GM23338 (cell line): ENCODE measurements at regions not wholly inside any gene's neighbourhood (a gene's known extent, or its start where the extent isn't known, plus 50 kb on each side); places are given as distances from the start of the nearest gene placed in this dataset.

Experiments
- ATAC-seq: fragments of 200-7000 bp; cut with Tn5 transposase; 3 replicates; pipeline ENCODE4 v1.9.1; 2020
- DNase-seq: peaks from one replicate; pipeline ENCODE4 v3.0.0-alpha.2; 2015; ENCODE audit warnings: low spot score
- H2AFZ ChIP-seq: fragments of 200-600 bp; sonication (generic); 2 replicates; pipeline ENCODE4 v1.8.0; 2016; ENCODE audit warnings: antibody characterized with exemption, mild to moderate bottlenecking, moderate library complexity
- H3F3A ChIP-seq: fragments of 200-600 bp; sonication (generic); replicated peaks from 2 replicates; pipeline ENCODE4 v1.8.0; 2017; ENCODE audit warnings: antibody characterized with exemption, mixed run types, low read depth
- H3K27ac ChIP-seq: fragments of 200-600 bp; sonication (generic); 2 replicates; pipeline ENCODE4 v1.6.1; 2016; ENCODE audit warnings: low read depth
- H3K27me3 ChIP-seq: fragments of 200-600 bp; sonication (generic); 2 replicates; pipeline ENCODE4 v1.8.0; 2016; ENCODE audit warnings: mild to moderate bottlenecking, mixed run types, moderate library complexity; ENCODE audit not compliant: insufficient read depth
- H3K36me3 ChIP-seq: fragments of 200-600 bp; sonication (generic); 2 replicates; pipeline ENCODE4 v1.8.0; 2016; ENCODE audit warnings: mild to moderate bottlenecking; ENCODE audit not compliant: insufficient read depth
- H3K4me1 ChIP-seq: fragments of 200-600 bp; sonication (generic); 2 replicates; pipeline ENCODE4 v1.8.0; 2016; ENCODE audit warnings: mild to moderate bottlenecking, moderate library complexity; ENCODE audit not compliant: insufficient read depth
- H3K4me2 ChIP-seq: fragments of 200-600 bp; sonication (generic); 2 replicates; pipeline ENCODE4 v1.7.1; 2017; ENCODE audit warnings: mixed run types
- H3K4me3 ChIP-seq: fragments of 200-600 bp; sonication (generic); 2 replicates; pipeline ENCODE4 v1.6.1; 2016; ENCODE audit warnings: mixed run types
- H3K79me2 ChIP-seq: fragments of 200-600 bp; sonication (generic); replicated peaks from 2 replicates; pipeline ENCODE4 v1.8.0; 2017; ENCODE audit warnings: mild to moderate bottlenecking; ENCODE audit not compliant: insufficient read depth
- H3K9me2 ChIP-seq: fragments of 200-600 bp; sonication (generic); 2 replicates; pipeline ENCODE4 v1.8.0; 2017; ENCODE audit not compliant: insufficient read depth
- H4K20me1 ChIP-seq: fragments of 200-600 bp; sonication (generic); replicated peaks from 2 replicates; pipeline ENCODE4 v1.8.0; 2017; ENCODE audit warnings: mild to moderate bottlenecking; ENCODE audit not compliant: insufficient read depth
- H3K27ac Mint-ChIP-seq: 2 replicates; pipeline ENCODE4 v1.8.0; 2020; ENCODE audit warnings: inconsistent platforms, mild to moderate bottlenecking, moderate library complexity, mixed read lengths
- H3K27me3 Mint-ChIP-seq: 3 replicates; pipeline ENCODE4 v1.8.0; 2022; ENCODE audit warnings: low read depth, mild to moderate bottlenecking, moderate library complexity, mixed read lengths, inconsistent platforms; ENCODE audit not compliant: insufficient read depth, poor library complexity
- H3K36me3 Mint-ChIP-seq: 3 replicates; pipeline ENCODE4 v1.8.0; 2021; ENCODE audit warnings: low read depth, mild to moderate bottlenecking, inconsistent platforms, moderate library complexity, mixed read lengths
- H3K4me1 Mint-ChIP-seq: 3 replicates; pipeline ENCODE4 v1.8.0; 2020; ENCODE audit warnings: mild to moderate bottlenecking, inconsistent platforms, mixed read lengths
- H3K4me3 Mint-ChIP-seq: 3 replicates; pipeline ENCODE4 v1.8.0; 2021; ENCODE audit warnings: moderate library complexity, mild to moderate bottlenecking, inconsistent platforms, mixed read lengths
- H3K9me3 Mint-ChIP-seq: 3 replicates; pipeline ENCODE4 v1.8.0; 2020; ENCODE audit warnings: moderate library complexity, mild to moderate bottlenecking, inconsistent platforms, mixed read lengths
- CREB1 ChIP-seq: fragments of 250-450 bp; sonication (Bioruptor Pico); IDR thresholded peaks from 2 replicates; pipeline ENCODE4 v1.5.0; 2020; ENCODE audit warnings: low read depth, mild to moderate bottlenecking, moderate library complexity
- ETS1 ChIP-seq: IDR thresholded peaks from 2 replicates; pipeline ENCODE4 v1.6.1; 2016; ENCODE audit warnings: antibody characterized with exemption
- JUNB ChIP-seq: IDR thresholded peaks from one replicate; pipeline ENCODE4 v1.6.1; 2016; ENCODE audit warnings: antibody characterized with exemption; ENCODE audit not compliant: unreplicated experiment
- REST ChIP-seq: IDR thresholded peaks from one replicate; pipeline ENCODE4 v1.6.1; 2018; ENCODE audit warnings: antibody characterized with exemption; ENCODE audit not compliant: unreplicated experiment
- STAT1 ChIP-seq: IDR thresholded peaks from one replicate; pipeline ENCODE4 v1.6.1; 2016; ENCODE audit warnings: antibody characterized with exemption; ENCODE audit not compliant: unreplicated experiment
- ZNF462 ChIP-seq: fragments of 250-450 bp; sonication (Bioruptor Pico); IDR thresholded peaks from 2 replicates; pipeline ENCODE4 v1.5.0; 2020; ENCODE audit warnings: mild to moderate bottlenecking, moderate library complexity

GRCh38 chr3:164612751-164613150 lies 465.5 kb downstream of the SI start:
- TF ChIP-seq JUNB, result no peak
- TF ChIP-seq ETS1, result no peak
- TF ChIP-seq STAT1, result no peak
- TF ChIP-seq REST, result no peak
- TF ChIP-seq ZNF462, result no peak
- no peak for TF ChIP-seq CREB1 (CRISPR knock-in tag)
- Histone ChIP-seq H2AFZ (no peak overlapping the region), H3K4me1 (no peaks in the 10 kb centered on the region), H3K79me2 (no peaks in the 10 kb centered on the region), H4K20me1 (no peaks in the 10 kb centered on the region), H3K27me3 (no peaks in the 10 kb centered on the region), H3K4me3 (no peak overlapping the region), H3K4me2 (no peak overlapping the region), H3K36me3 (no peaks in the 10 kb centered on the region), H3K27ac (no peak overlapping the region), H3F3A (no peaks in the 10 kb centered on the region), H3K9me2 (no peaks in the 10 kb centered on the region)
- DNase-seq, result no peak
- Mint-ChIP-seq H3K36me3 (no peaks in the 10 kb centered on the region), H3K27ac (no peak overlapping the region), H3K4me1 (no peaks in the 10 kb centered on the region), H3K4me3 (no peak overlapping the region), H3K27me3 (peaks cover 2% of the 10 kb centered on the region), H3K9me3 (no peaks in the 10 kb centered on the region)
- ATAC-seq, result no peak
